ENCODE measurements at regions not wholly inside any gene's neighbourhood (a gene's known extent, or its start where the extent isn't known, plus 50 kb on each side); places are given as distances from the start of the nearest gene placed in this dataset.
A peak's percentile ranks its signal among the peaks of the same experiment; 100 is the strongest.

- no peak for DNase-seq (ENCODE audit: low read depth)
Measured at GRCh38 chr12:124630791-124631313, 63.4 kb upstream of the NCOR2 start.

GRCh38 chr12:124629789-124630480 is 62.5 kb upstream of the NCOR2 start:
- no peak for DNase-seq (ENCODE audit: low read depth)

- no peak for DNase-seq (ENCODE audit: low read depth)
Measured at GRCh38 chr12:124629117-124629516, 61.7 kb upstream of the NCOR2 start.

GRCh38 chr12:124627956-124628355 is 60.5 kb upstream of the NCOR2 start:
- no peak for DNase-seq (ENCODE audit: low read depth)

GRCh38 chr12:124626971-124627411 is 59.6 kb upstream of the NCOR2 start:
- DNase-seq (ENCODE audit: low read depth) = peak; percentile 46

GRCh38 chr12:124625867-124626675 is 58.7 kb upstream of the NCOR2 start:
- peak; percentile 96 for DNase-seq (ENCODE audit: low read depth)

GRCh38 chr12:124624823-124625222 is 57.4 kb upstream of the NCOR2 start:
- no peak for DNase-seq (ENCODE audit: low read depth)

- no peak for DNase-seq (ENCODE audit: low read depth)
Measured at GRCh38 chr12:124623344-124624035, 56.1 kb upstream of the NCOR2 start.

GRCh38 chr12:124622764-124623163 is 55.4 kb upstream of the NCOR2 start:
- DNase-seq (ENCODE audit: low read depth) = no peak

- no peak for DNase-seq (ENCODE audit: low read depth)
Measured at GRCh38 chr12:124622331-124622730, 54.9 kb upstream of the NCOR2 start.

GRCh38 chr12:124621296-124621660 is 53.9 kb upstream of the NCOR2 start:
- no peak for DNase-seq (ENCODE audit: low read depth)

- DNase-seq (ENCODE audit: low read depth) = no peak
Measured at GRCh38 chr12:124620606-124621295, 53.3 kb upstream of the NCOR2 start.

- DNase-seq (ENCODE audit: low read depth) = no peak
Measured at GRCh38 chr12:124618291-124618902, 51.0 kb upstream of the NCOR2 start.

- DNase-seq (ENCODE audit: low read depth) = no peak
Measured at GRCh38 chr12:124617615-124618014, 50.2 kb upstream of the NCOR2 start.

Data from LHCN-M2 (cell line).